T47D (cell line): ENCODE measurements at regions not wholly inside any gene's neighbourhood (a gene's known extent, or its start where the extent isn't known, plus 50 kb on each side); places are given as distances from the start of the nearest gene placed in this dataset.

ENCODE experiments used
- DNase-seq, 2 experiments: peaks; one replicate each; pipeline versions ENCODE4 v3.0.0 to v3.0.0-alpha.2; 2011 to 2012; ENCODE audit warnings: low read depth in 1 of 2, low spot score in 1 of 2
- JUND ChIP-seq: IDR thresholded peaks from 2 replicates; pipeline ENCODE4 v1.6.1; 2012; ENCODE audit warnings: low read depth
- in situ Hi-C: cut with HindIII; loops from 2 replicates; pipeline ENCODE4 v1.10.0; 2016; ENCODE audit warnings: low sequenced_read_pairs, low pct_unique_long_range_greater_than_20kb

DNA sequence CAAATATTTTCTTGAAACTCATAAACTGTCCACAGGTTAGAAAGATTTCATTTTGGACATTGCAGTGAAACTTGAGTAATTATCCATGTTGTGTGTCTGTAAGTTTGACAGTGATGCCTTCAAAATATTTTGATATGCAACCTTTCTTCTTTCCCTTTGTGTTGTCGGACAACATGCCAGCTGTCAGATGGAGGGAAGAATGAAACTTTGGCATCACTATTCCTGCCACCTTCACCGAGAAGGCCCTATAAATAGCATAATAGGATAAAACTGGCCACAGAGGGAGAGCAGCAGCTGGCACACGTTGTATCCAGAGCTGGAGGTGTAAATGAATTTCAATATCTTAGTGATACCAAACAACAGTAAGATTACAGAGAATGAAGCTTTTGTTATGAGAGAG, 436.7 kb upstream of the CFAP20DC start:
- in situ Hi-C loops, result no loop called here
- no peak for TF ChIP-seq JUND
- no peak for DNase-seq

DNA sequence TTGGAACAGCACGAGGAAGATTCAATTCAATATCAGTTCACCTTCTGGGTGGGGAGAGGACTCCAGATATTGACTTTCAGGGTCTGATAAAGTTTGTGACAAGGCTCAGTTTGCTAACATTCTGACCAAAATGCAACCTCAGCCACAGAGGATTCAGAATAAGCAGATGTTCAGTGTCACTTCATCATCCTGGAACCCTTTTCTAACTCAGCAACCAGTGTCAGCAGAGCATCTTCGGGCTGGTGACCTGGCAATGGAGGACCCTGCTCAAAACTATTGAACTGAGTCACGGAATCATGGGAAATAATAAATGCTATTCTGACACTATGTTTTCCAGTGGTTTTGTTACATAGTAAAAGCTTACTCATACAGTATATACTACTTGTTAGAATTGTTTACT, 433.4 kb upstream of the CFAP20DC start:
- no peak for TF ChIP-seq JUND
- no peak for DNase-seq
- in situ Hi-C loops, result no loop called here

DNA sequence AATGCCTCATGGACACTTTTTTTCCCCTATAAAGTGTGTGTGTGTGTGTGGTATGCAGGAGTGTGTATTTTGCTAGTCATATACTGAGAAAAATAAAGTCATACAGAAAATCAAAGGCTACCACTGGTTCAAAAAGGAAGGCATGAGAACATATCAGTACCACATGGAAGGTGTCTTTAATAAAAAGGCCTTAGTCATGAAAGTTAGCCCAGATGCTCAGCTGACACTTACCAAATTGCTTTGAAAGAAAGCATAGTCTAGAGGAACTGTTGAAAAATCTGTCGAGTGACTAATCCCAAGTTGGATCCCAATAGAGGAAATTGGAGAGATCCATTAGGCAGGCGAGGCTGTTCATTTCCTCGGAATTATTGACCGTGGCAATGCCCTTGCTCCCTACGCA, 432.9 kb upstream of the CFAP20DC start:
- in situ Hi-C loops, result no loop called here
- no peak for TF ChIP-seq JUND
- no peak for DNase-seq

- TF ChIP-seq JUND, result no peak
- peak in 1 of 2 experiments; percentile 17 for DNase-seq
- in situ Hi-C loops, result no loop called here
Observed at GRCh38 chr3:59481776-59482400, 432.1 kb upstream of the CFAP20DC start.

DNA sequence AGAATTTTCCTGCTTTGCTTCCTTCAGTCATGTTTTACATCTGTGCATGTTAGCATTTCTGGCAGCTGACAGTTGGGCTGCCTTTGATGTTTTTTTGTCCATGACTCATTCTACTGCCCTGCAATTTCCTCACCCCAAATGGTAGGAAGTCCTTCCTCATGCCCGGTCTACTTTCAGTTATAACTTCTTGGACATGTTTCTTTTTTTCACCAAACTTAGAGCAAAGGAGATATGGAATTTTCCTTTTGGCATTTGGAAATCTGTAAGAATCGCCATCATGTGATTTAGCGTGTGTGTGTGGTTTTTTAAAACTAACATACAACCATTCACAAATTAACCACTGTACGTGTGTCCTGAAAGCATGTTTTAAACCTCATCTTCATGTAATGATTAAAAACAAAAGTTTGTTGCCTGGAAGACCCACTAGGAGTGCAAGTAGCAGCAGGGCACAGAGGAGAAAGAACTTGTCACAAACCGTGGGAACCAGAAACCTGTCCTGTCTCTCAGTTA, 430.7 kb upstream of the CFAP20DC start:
- in situ Hi-C loops, result no loop called here
- DNase-seq, result no peak
- TF ChIP-seq JUND, result no peak

DNA sequence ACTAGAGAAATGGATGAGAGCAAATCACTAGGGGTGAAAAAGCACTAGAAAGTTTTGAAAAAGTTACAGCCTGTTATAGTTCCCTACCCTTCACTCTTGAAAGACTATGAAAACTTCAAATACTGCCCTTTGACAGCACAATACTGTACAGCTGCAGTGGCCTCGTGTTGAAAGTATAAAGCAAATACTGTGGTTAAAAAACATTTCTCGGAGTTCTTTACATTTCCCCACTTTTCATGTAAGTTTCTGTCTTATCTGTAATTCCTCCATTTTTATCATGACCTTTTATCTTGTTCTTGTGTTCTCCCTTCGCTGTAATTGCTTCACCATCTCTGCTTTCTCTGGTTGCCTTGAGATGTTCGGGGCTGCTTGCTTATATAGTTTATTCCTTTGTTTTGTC, 423.8 kb upstream of the CFAP20DC start:
- no peak for DNase-seq
- in situ Hi-C loops, result no loop called here
- TF ChIP-seq JUND, result no peak

GRCh38 chr3:59472541-59472940, 422.7 kb upstream of the CFAP20DC start:
- no peak for DNase-seq
- in situ Hi-C loops, result no loop called here
- TF ChIP-seq JUND, result no peak

DNA sequence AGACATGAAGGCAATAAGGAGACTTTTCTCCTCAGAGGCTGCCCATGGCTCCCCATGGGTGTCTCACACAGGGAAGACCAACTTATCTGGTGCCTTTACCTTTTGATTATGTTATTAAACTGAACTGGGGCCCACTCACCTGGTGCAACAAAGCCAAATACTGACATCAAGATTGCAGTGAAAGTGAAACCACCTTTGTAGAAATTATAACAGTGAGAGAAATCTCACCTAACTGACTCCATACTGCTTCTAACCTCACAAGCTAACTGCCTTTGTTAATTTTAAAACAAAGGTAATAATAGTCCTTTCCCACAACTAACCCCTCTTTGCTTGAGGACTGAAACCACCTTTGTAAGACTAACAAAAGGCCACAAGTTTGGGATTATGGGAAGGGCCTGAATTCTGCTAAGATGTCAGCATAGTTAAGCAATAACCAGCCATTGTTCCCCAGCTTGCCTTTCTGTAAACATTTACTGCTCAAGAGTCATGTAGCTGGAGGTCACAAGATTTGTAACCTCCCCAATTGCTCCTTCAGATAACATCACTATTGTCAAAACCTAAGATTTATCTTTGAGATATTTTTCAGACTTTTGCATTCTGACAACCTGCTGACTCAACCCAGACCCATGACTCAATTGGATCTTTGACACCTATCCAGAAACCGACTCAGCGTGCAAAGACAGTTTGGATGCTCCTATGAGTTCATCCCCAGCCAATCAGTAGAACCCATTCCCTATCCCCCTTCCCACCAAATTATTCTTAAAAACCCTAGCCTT, 420.3 kb upstream of the CFAP20DC start:
- in situ Hi-C loops, result no loop called here
- no peak for DNase-seq
- TF ChIP-seq JUND, result no peak

DNA sequence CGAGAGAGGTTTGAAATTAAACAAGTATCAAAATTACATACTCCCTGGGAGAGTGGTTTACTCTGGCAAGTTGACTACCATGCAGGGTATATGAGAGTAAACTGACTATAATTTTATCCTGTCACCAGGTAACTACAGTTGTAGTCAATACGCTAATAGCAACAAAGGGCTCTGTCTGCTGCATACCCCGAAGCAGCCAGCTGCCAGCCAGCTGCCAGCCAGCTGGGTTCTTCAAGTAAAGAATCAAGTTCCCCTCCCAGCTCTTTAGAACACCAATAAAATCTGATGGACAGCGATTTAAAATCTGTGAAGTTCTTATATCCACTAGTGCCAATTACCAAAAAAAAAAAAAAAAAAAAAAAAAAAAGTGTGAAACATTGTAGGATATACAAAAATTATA, 417.7 kb upstream of the CFAP20DC start:
- in situ Hi-C loops, result no loop called here
- no peak for TF ChIP-seq JUND
- no peak for DNase-seq

DNA sequence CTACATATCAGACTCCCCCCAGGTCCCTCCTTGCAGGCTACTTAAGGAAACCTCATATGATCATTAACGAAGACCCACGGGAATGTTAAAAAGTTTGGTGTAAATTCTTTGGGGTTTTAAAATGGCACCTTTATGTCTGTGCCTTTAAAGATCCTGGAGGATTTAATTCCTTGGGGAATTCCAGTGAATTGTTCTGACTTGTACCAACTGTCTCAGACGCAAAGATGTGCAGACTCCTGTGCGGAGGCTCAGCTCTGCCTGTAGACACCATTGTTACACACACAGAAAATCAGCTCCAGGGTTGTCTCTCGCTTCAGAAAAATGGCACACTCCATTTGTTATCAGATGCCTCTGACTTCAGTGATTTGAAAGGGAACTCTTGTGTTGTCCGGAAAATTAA, 414.4 kb upstream of the CFAP20DC start:
- in situ Hi-C loops, result no loop called here
- DNase-seq, result no peak
- no peak for TF ChIP-seq JUND

- DNase-seq, result no peak
- in situ Hi-C loops, result no loop called here
- TF ChIP-seq JUND, result no peak
Observed at GRCh38 chr3:59463253-59463652, 413.4 kb upstream of the CFAP20DC start.

GRCh38 chr3:59460068-59460467, 410.2 kb upstream of the CFAP20DC start:
- DNase-seq, result no peak
- no peak for TF ChIP-seq JUND
- in situ Hi-C loops, result no loop called here

DNA sequence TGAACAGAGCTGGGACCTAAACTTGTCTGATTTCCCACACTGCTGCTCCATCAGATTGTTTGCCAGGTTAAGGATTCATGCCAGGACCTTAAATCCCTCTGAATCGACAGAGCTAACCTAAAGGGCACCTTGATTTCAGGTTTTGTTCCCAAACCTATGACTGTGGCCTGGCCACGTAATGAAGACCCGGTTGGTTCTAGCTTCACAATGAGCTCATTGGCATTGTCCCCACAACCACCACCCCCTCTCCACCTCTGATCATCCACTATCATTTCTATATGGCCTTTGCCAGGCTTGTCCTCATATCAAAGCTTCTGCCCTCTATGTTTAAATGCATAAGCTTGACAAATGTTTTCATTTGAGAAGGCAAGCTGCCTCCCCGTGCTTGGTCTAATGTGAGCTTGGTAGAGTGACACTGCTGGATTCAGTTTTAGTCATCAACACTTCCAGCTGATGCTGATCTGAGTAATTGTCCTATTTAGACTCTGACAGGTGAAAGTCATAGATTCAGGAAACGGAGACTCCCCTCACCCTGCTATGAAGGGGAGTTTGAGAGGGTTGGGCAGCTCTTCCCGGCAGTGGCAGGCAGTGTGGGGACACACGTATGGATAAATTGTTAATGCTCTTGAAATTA, 407.1 kb upstream of the CFAP20DC start:
- no peak for DNase-seq
- in situ Hi-C loops, result no loop called here
- TF ChIP-seq JUND, result no peak
